SK-N-SH (cell line): ENCODE measurements at regions not wholly inside any gene's neighbourhood (a gene's known extent, or its start where the extent isn't known, plus 50 kb on each side); places are given as distances from the start of the nearest gene placed in this dataset.
"Not testable (repeated sequence)": the region's sequence is repeated elsewhere in the genome, so short reads cannot be mapped to it uniquely, and the experiment has no call there.

Source experiments
- EZH2phosphoT487 ChIP-seq: fragments of 200-600 bp; sonication (generic); IDR thresholded peaks from 2 replicates; pipeline ENCODE4 v1.6.1; 2017; ENCODE audit warnings: low read depth, mixed run types, mild to moderate bottlenecking, antibody characterized with exemption, moderate library complexity, borderline replicate concordance
- FOSL2 ChIP-seq: IDR thresholded peaks from 2 replicates; pipeline ENCODE4 v1.4.0; 2012; ENCODE audit warnings: low read depth, mild to moderate bottlenecking, moderate library complexity, borderline replicate concordance
- NFIC ChIP-seq: IDR thresholded peaks from 2 replicates; pipeline ENCODE4 v1.4.0; 2012; ENCODE audit warnings: borderline replicate concordance
- NRF1 ChIP-seq: IDR thresholded peaks from 2 replicates; pipeline ENCODE4 v1.6.1; 2012; ENCODE audit warnings: low read depth, mild to moderate bottlenecking, low read length
- RAD21 ChIP-seq: IDR thresholded peaks from 2 replicates; pipeline ENCODE4 v1.6.1; 2012; ENCODE audit warnings: mild to moderate bottlenecking, low read length
- RFX5 ChIP-seq: IDR thresholded peaks from 2 replicates; pipeline ENCODE4 v1.6.1; 2012; ENCODE audit warnings: mild to moderate bottlenecking, improper control_type of control experiment, low read length
- RXRA ChIP-seq: IDR thresholded peaks from 2 replicates; pipeline ENCODE4 v1.4.0; 2012; ENCODE audit warnings: low read depth, mild to moderate bottlenecking, borderline replicate concordance
- TEAD4 ChIP-seq: IDR thresholded peaks from 2 replicates; pipeline ENCODE4 v1.4.0; 2012; ENCODE audit warnings: mild to moderate bottlenecking, borderline replicate concordance; ENCODE audit not compliant: insufficient read depth
- YY1 ChIP-seq: IDR thresholded peaks from 2 replicates; pipeline ENCODE4 v1.4.0; 2012; ENCODE audit warnings: low read depth, mild to moderate bottlenecking
- TF ChIP-seq, protein P1 (sequence below): IDR thresholded peaks from 2 replicates; pipeline ENCODE4 v1.4.0; 2012; ENCODE audit warnings: low read depth, borderline replicate concordance
- TF ChIP-seq, protein P2 (sequence below): fragments of 200-600 bp; sonication (generic); IDR thresholded peaks from 2 replicates; pipeline ENCODE4 v1.6.1; 2017; ENCODE audit warnings: antibody characterized with exemption, mild to moderate bottlenecking, moderate library complexity
- TF ChIP-seq, protein P3 (sequence below): IDR thresholded peaks from 2 replicates; pipeline ENCODE4 v1.6.1; 2012; ENCODE audit warnings: mild to moderate bottlenecking, low read depth, low read length, moderate library complexity

DNA sequence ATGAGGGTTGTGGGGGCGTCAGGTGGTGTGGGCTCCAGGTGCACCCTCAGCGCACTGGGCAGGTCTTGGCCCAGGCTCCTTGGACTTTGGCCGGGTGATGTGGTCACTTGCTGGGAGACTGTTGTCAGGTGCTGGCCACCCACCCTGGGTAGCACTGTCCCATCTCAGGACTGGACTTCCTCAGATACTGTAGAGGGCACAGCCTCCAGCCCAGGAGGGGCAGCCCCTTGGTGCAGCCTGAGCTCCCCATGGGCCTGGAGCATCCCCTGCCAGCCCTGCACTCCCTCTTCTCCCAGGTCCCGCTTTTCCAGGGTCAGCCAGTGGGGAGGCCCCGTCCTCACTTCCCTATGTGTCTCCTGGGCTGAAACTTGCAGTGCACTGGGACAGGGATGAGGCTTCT, 592.3 kb downstream of the CWH43 start:
- TF ChIP-seq, protein P1, sequence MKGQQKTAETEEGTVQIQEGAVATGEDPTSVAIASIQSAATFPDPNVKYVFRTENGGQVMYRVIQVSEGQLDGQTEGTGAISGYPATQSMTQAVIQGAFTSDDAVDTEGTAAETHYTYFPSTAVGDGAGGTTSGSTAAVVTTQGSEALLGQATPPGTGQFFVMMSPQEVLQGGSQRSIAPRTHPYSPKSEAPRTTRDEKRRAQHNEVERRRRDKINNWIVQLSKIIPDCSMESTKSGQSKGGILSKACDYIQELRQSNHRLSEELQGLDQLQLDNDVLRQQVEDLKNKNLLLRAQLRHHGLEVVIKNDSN = not testable (repeated sequence)
- TF ChIP-seq, protein P2, sequence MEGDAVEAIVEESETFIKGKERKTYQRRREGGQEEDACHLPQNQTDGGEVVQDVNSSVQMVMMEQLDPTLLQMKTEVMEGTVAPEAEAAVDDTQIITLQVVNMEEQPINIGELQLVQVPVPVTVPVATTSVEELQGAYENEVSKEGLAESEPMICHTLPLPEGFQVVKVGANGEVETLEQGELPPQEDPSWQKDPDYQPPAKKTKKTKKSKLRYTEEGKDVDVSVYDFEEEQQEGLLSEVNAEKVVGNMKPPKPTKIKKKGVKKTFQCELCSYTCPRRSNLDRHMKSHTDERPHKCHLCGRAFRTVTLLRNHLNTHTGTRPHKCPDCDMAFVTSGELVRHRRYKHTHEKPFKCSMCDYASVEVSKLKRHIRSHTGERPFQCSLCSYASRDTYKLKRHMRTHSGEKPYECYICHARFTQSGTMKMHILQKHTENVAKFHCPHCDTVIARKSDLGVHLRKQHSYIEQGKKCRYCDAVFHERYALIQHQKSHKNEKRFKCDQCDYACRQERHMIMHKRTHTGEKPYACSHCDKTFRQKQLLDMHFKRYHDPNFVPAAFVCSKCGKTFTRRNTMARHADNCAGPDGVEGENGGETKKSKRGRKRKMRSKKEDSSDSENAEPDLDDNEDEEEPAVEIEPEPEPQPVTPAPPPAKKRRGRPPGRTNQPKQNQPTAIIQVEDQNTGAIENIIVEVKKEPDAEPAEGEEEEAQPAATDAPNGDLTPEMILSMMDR = not testable (repeated sequence)
- not testable (repeated sequence) for TF ChIP-seq EZH2phosphoT487, NRF1, NFIC, YY1, RFX5, RXRA, TEAD4, RAD21, FOSL2
- TF ChIP-seq, protein P3, sequence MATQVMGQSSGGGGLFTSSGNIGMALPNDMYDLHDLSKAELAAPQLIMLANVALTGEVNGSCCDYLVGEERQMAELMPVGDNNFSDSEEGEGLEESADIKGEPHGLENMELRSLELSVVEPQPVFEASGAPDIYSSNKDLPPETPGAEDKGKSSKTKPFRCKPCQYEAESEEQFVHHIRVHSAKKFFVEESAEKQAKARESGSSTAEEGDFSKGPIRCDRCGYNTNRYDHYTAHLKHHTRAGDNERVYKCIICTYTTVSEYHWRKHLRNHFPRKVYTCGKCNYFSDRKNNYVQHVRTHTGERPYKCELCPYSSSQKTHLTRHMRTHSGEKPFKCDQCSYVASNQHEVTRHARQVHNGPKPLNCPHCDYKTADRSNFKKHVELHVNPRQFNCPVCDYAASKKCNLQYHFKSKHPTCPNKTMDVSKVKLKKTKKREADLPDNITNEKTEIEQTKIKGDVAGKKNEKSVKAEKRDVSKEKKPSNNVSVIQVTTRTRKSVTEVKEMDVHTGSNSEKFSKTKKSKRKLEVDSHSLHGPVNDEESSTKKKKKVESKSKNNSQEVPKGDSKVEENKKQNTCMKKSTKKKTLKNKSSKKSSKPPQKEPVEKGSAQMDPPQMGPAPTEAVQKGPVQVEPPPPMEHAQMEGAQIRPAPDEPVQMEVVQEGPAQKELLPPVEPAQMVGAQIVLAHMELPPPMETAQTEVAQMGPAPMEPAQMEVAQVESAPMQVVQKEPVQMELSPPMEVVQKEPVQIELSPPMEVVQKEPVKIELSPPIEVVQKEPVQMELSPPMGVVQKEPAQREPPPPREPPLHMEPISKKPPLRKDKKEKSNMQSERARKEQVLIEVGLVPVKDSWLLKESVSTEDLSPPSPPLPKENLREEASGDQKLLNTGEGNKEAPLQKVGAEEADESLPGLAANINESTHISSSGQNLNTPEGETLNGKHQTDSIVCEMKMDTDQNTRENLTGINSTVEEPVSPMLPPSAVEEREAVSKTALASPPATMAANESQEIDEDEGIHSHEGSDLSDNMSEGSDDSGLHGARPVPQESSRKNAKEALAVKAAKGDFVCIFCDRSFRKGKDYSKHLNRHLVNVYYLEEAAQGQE = not testable (repeated sequence)
